K562 (cell line): ENCODE measurements at regions not wholly inside any gene's neighbourhood (a gene's known extent, or its start where the extent isn't known, plus 50 kb on each side); places are given as distances from the start of the nearest gene placed in this dataset.
A peak's percentile ranks its signal among the peaks of the same experiment; 100 is the strongest.

Source experiments
- ASH1L ChIP-seq: fragments of 450-650 bp; IDR thresholded peaks from 2 replicates; pipeline ENCODE4 v1.6.1; 2018; ENCODE audit warnings: borderline replicate concordance, mild to moderate bottlenecking, low read depth; ENCODE audit not compliant: partially characterized antibody
- CTBP1 ChIP-seq: fragments of 450-650 bp; IDR thresholded peaks from 2 replicates; pipeline ENCODE4 v1.6.1; 2016; ENCODE audit warnings: borderline replicate concordance
- EP400 ChIP-seq: fragments of 450-650 bp; IDR thresholded peaks from 2 replicates; pipeline ENCODE4 v1.6.1; 2017; ENCODE audit warnings: antibody characterized with exemption, mild to moderate bottlenecking, moderate library complexity
- EZH2 ChIP-seq: IDR thresholded peaks from 2 replicates; pipeline ENCODE4 v1.6.1; 2012; ENCODE audit warnings: low read depth, mild to moderate bottlenecking, inconsistent platforms, low read length, borderline replicate concordance
- GABPB2 ChIP-seq: fragments of 250-450 bp; sonication (Bioruptor Pico); conservative IDR thresholded peaks from 2 replicates; pipeline ENCODE4 v1.5.1; 2021; ENCODE audit warnings: mild to moderate bottlenecking
- HNRNPUL1 ChIP-seq: fragments of 200-400 bp; formaldehyde crosslinking; IDR thresholded peaks from 2 replicates; pipeline ENCODE4 v1.6.1; 2017; ENCODE audit warnings: low read length
- MAFF ChIP-seq: IDR thresholded peaks from 2 replicates; pipeline ENCODE4 v1.6.1; 2012; ENCODE audit warnings: low read length, improper control_type of control experiment
- MGA ChIP-seq: fragments of 450-650 bp; IDR thresholded peaks from 2 replicates; pipeline ENCODE4 v1.6.1; 2016; ENCODE audit warnings: mild to moderate bottlenecking, moderate library complexity
- THRA ChIP-seq: fragments of 450-650 bp; IDR thresholded peaks from 2 replicates; pipeline ENCODE4 v1.6.1; 2017; ENCODE audit warnings: mild to moderate bottlenecking, moderate library complexity
- TSHZ1 ChIP-seq: fragments of 250-450 bp; sonication (Bioruptor Pico); IDR thresholded peaks from 2 replicates; pipeline ENCODE4 v1.4.0; 2020; ENCODE audit warnings: mild to moderate bottlenecking, moderate library complexity
- U2AF1 ChIP-seq: fragments of 200-400 bp; formaldehyde crosslinking; optimal IDR thresholded peaks from 2 replicates; pipeline ENCODE3; 2017; ENCODE audit warnings: mild to moderate bottlenecking, low read depth, low read length, moderate library complexity

- no peak for TF ChIP-seq ASH1L
- peak; percentile 70 for TF ChIP-seq MGA
- no peak for TF ChIP-seq EZH2
- no peak for TF ChIP-seq HNRNPUL1
- TF ChIP-seq U2AF1, result no peak
- peak; percentile 15; the same call in 1 of the 2 replicates for TF ChIP-seq CTBP1
- TF ChIP-seq MAFF, result peak; percentile 33; the same call in 1 of the 2 replicates
- no peak for TF ChIP-seq TSHZ1 (CRISPR knock-in tag)
- TF ChIP-seq GABPB2 (CRISPR knock-in tag), result no peak
- no peak for TF ChIP-seq THRA
- TF ChIP-seq EP400, result 0 out of 2 replicates have a peak, but pooled peaks have one; percentile 16
Observed at GRCh38 chr17:37833237-37833859, 88.5 kb upstream of the HNF1B start (continued).
